PC-3 (cell line): ENCODE measurements at regions not wholly inside any gene's neighbourhood (a gene's known extent, or its start where the extent isn't known, plus 50 kb on each side); places are given as distances from the start of the nearest gene placed in this dataset.
"Not testable (repeated sequence)": the region's sequence is repeated elsewhere in the genome, so short reads cannot be mapped to it uniquely, and the experiment has no call there.

Experiments used
- CTCF ChIP-seq: fragments of 300-600 bp; sonication (generic); conservative IDR thresholded peaks from 2 replicates; pipeline ENCODE4 v1.5.1; 2017; ENCODE audit warnings: antibody characterized with exemption, low read depth, mild to moderate bottlenecking, low read length
- EZH2 ChIP-seq: fragments of 300-600 bp; sonication (generic); IDR thresholded peaks from one replicate; pipeline ENCODE4 v1.6.1; 2017; ENCODE audit warnings: antibody characterized with exemption, mild to moderate bottlenecking, low read length; ENCODE audit not compliant: unreplicated experiment
- EZH2phosphoT487 ChIP-seq: fragments of 300-600 bp; sonication (generic); IDR thresholded peaks from 2 replicates; pipeline ENCODE4 v1.6.1; 2018; ENCODE audit warnings: mild to moderate bottlenecking, antibody characterized with exemption, low read length, borderline replicate concordance

- TF ChIP-seq CTCF, EZH2, EZH2phosphoT487: not testable (repeated sequence)
These were observed 88.9 kb upstream of the KIF2A start for GRCh38 chr5:62217095-62217494.
